ENCODE measurements at regions not wholly inside any gene's neighbourhood (a gene's known extent, or its start where the extent isn't known, plus 50 kb on each side); places are given as distances from the start of the nearest gene placed in this dataset.
"Not testable (repeated sequence)": the region's sequence is repeated elsewhere in the genome, so short reads cannot be mapped to it uniquely, and the experiment has no call there.

DNA sequence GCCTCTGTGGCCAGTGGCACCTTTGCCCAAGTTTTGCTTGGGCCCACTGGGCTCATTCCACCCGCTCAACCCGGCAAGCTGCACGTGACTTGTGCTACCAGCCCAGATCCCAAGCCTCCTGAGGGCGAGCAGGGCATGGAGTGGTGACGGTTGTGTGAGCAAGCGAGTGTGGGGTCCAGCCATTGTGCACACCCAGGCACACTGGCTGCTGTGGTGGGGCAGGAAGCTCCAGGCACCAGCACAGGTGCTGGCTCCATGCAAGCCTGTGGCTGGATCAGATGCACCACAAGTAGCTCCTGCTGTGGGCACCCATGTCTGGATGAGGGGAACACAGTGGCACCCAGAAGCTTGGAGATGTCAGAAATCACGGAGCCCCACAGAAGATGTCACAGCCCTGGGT, 557.0 kb upstream of the GNPDA2 start:
- ATAC-seq (no peak), DNase-seq (ENCODE audit: low spot score) (no peak)

DNA sequence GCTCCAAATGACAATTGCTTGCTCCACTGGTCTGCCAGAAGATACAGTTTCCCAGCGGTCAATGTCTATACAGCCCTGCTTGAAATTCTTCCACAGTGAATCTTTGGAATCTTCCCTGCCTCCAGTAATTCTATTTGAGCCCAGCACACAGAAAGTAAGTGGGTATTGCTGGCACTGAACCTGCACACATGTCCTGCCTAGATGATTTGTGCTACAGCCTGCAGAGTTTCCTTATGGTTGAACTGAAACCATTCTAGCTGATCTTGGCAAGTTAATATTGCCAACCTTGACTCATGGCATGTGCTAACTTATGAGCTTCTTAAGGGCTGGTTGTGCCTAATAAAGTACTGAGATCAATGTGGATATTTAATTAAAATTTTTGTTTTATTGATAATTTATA, 553.8 kb upstream of the GNPDA2 start:
- ATAC-seq (no peak), DNase-seq (ENCODE audit: low spot score) (no peak)

DNA sequence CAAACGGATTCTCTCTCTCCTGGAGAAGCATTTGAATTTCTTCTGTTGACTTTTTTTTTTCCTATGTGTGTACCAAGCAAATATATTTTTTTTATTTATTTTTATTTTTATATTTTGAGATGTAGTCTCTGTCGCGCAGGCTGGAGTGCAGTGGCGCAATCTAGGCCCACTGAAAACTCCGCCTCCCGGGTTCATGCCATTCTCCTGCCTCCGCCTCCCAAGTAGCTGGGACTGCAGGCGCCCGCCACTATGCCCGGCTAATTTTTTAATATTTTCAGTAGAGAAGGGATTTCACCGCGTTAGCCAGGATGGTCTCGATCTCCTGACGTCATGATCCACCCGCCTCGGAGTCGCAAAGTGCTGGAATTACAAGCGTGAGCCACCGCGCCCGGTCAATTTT, 549.5 kb upstream of the GNPDA2 start:
- ATAC-seq = no peak
- no peak for DNase-seq (ENCODE audit: low spot score)

DNA sequence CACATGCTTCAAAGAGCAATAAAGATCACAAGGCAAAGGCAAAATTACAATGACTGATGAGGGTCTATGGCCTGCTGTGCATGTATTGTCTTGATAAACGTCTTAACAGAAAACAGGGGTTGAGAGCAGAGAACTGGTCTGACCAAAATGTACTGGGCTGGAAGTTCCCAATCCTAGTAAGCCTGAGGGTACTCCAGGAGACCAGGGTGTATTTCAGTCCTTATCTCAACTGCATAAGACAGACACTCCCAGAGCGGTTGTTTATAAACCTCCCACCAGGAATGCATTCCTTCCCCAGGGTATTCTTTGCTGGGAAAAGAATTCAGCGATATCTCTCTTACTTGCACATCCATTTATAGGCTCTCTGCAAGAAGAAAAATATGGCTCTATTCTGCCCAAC, 521.8 kb upstream of the GNPDA2 start:
- not testable (repeated sequence) for DNase-seq (ENCODE audit: low spot score); ATAC-seq

DNA sequence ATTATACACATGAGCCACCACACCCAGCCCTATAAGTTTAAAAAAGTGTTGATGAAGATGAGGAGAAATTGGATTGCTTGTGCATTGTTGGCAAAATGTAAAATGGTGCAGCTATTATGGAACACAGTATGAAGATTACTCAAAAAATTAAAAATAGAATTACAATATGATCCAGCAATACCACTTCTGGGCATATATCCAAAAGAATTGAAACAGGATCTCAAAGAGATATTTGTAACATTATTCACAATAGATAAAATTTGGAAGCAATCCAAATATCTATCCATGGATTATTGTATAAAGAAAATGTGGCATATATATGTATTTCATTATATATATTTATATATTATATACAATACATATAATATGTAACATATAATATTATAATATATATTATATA, 515.6 kb upstream of the GNPDA2 start:
- no peak for ATAC-seq
- no peak for DNase-seq (ENCODE audit: low spot score)

DNA sequence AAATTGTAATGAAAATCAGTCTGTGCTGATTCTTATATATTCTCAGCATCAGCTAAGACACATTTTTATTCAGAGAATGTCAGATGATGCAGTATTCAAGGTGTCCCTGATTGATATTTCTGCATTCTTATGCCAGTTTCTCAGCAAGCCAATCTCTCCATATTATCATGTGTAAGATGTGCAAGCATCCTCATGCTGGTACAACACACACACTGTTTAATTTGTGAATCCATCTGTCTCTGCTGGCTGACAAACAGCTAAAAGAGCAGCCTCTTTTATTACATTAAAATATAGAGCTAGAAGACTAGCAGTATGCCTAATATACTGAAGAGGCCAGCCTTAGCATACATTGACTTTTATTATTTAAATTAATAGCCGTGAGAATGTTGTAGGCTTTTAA, 502.9 kb upstream of the GNPDA2 start:
- ATAC-seq = no peak

DNA sequence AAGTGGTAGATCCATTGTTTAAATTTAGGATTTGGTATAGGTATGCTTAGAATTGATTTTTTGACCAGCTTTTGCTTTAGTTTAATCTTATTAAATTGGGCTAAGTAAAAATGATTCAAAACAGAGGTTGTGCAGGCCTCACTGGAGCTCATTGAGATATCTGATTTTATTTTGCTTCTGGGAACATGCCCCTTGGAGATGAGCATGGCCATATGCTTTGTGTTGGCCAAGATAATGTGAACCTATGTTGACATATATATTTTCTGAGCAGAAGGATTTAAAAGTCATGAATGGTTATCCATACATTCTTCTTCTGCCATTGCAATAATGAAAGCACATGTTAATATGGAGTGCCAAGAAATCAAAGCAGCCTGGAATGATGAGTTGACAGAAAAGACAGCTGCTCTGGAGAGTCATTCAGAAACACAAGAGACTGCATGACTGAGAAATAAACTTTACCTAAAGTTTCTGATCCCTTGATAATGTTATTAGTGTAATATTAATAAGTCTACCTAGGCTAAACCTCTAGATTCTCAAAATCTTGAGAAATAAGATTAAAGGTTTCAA, 489.7 kb upstream of the GNPDA2 start:
- no peak for DNase-seq (ENCODE audit: low spot score)
- ATAC-seq = no peak

More for the DNA sequence above, 502.9 kb upstream of the GNPDA2 start:
- no peak for DNase-seq (ENCODE audit: low spot score)

DNA sequence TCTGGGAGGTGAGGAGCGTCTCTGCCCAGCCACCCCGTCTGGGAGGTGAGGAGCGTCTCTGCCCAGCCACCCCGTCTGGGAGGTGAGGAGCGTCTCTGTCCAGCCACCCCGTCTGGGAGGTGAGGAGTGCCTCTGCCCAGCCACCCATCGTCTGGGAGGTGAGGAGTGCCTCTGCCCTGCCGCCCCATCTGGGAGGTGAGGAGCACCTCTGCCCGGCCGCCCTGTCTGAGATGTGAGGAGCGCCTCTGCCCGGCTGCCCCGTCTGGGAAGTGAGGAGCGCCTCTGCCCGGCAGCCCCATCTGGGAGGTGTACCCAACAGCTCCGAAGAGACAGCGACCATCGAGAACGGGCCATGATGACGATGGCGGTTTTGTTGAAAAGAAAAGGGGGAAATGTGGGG, 482.1 kb upstream of the GNPDA2 start:
- ATAC-seq; DNase-seq (ENCODE audit: low spot score): not testable (repeated sequence)

DNA sequence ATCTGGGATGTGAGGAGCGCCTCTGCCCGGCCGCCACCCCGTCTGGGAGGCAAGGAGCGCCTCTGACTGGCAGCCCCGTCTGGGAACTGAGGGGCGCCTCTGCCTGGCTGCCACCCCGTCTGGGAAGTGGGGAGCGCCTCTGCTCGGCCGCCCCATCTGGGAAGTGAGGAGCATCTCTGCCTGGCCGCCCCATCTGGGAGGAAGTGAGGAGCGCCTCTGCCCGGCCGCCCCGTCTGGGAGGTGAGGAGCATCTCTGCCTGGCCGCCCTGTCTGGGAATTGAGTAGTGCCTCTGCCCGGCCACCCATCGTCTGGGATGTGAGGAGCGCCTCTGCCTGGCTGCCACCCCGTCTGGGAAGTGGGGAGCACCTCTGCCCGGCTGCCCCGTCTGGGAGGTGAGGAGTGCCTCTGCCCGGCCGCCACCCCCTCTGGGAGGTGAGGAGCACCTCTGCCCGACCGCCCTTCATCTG, 481.5 kb upstream of the GNPDA2 start:
- peak; percentile 40 for DNase-seq (ENCODE audit: low spot score)
- ATAC-seq = not testable (repeated sequence)

DNA sequence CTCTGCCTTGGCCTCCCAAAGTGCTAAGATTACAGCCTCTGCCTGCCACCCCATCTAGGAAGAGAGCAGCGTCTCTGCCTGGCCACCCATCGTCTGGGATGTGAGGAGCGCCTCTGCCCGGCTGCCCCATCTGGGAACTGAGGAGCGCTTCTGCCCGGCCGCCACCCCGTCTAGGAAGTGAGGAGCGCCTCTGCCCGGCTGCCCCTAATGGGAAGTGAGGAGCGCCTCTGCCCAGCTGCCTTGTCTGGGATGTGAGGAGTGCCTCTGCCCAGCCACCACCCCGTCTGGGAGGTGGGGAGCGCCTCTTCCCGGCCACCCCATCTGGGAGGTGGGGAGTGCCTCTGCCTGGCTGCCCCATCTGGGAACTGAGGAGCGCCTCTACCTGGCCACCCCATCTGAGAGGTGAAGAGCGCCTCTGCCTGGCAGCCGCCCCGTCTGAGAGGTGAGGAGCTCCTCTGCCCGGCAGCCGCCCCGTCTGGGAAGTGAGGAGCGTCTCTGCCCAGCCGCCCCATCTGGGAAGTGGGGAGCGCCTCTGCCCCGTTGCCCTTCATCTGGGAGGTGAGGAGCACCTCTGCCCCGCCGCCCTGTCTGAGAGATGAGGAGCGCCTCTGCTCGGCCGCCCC, 481.0 kb upstream of the GNPDA2 start:
- not testable (repeated sequence) for ATAC-seq; DNase-seq (ENCODE audit: low spot score)

DNA sequence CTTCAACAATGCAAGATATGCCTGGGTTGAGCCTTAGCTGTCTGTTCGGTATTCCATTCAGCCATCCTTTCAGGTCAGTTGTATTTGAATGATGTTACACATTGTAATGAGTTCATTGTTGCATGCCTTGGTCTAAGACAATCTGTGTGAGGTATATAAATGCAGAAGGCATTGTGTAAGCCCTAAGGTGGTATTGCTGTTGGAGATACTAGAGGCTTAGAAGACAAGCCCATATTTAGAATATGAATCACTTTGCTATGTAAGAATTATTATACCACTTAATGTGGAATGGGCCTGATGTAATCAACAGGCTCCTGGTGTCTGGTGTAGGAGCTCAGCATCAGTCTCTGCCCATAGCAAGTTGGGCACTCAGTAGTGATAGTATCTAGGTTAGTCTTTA, 473.4 kb upstream of the GNPDA2 start:
- DNase-seq (ENCODE audit: low spot score) = no peak
- ATAC-seq = no peak

DNA sequence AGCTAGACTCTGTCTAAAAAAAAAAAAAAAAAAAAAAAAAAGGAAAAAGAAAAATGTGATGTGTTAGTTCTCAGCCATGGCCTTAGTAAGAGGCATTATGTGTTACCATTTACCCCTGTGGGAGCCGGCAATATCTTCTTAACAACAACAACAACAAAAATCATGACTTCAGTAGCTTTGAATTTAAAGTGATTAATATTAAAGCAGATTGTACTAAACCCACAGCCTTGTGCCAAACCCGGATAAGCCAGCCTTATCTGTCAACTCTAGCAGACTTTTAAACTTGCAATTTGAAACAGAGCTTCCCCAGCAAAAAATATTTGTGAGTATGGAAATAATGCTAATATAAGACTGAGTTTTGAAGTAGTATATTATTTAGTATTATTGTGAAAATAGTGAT, 462.1 kb upstream of the GNPDA2 start:
- no peak for DNase-seq (ENCODE audit: low spot score)
- no peak for ATAC-seq

DNA sequence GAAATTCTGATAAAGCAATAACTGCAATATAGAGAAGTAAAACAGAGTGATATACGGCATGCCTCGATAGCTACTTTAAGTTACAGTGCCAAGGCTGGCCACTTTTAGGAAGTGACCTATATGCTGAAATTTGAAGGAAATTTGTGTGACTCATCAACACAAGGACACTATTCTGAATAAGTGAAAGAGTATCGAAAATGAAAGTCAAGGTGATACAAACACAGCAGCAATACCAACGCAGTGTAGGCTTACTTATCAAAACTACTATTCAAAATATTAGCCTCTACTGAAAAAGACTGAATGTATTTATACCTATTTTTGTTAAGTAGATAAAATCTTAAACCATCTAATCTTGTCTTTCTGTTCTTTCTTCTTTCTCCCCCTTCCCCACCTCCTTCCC, 459.9 kb upstream of the GNPDA2 start:
- no peak for ATAC-seq
- DNase-seq (ENCODE audit: low spot score) = no peak

DNA sequence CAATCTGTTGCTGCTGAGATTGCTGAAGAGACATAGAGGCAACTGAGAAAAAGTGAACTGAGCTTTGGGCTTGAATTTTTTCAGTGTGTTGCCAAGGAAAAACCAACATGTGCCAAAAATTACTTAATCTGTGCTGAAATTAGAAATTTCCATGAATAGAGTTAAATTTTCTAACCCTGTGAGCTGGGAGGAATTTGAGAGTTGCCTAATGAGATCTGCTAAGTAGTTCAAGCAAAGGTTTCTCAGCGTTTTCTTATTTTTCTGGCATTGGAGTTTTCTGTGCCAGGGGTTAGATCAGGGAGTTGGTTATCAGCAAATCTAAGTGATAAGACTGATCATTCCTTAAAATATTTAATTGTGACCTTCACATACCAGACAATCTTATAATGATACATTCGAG, 457.5 kb upstream of the GNPDA2 start:
- ATAC-seq (no peak), DNase-seq (ENCODE audit: low spot score) (no peak)

DNA sequence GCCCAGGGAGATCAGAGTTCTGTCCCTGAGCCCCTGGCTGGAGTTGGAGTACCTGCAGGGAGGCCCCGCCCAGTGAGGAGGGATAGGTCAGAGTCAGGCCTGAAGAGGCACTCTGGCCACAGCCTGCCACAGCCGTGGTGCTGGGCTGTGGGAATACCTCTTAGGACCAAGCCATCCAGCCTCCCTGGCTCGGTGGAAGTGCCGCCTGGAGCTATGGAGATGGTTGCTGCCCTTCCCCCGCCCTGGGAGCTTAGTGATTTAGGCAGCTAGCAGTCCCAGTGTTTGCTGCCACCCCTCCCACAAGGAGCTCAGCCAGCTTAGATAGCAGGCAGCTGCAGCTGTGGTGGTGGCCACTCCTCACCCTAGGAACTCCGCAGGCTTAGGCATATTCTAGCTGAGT, 446.3 kb upstream of the GNPDA2 start:
- ATAC-seq (no peak), DNase-seq (ENCODE audit: low spot score) (no peak)

DNA sequence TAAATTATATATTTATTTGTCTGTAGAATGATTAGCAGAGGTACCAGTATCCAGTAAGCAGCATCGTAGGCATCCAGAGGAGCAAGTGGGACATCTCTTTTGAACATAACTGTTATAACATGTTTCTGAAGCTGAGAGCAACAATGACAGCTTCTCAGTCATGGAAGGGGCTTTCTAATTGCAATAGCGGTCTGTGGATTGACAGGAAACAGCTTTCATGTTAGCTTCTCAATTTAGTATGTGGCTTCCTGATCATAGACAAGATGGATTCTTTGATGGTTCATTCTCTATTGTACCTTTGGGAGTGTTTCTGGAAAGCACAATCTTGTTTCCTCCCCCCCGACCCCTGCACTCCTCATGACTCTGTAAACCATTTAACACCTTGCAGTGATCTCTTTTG, 434.6 kb upstream of the GNPDA2 start:
- ATAC-seq = no peak
- no peak for DNase-seq (ENCODE audit: low spot score)

DNA sequence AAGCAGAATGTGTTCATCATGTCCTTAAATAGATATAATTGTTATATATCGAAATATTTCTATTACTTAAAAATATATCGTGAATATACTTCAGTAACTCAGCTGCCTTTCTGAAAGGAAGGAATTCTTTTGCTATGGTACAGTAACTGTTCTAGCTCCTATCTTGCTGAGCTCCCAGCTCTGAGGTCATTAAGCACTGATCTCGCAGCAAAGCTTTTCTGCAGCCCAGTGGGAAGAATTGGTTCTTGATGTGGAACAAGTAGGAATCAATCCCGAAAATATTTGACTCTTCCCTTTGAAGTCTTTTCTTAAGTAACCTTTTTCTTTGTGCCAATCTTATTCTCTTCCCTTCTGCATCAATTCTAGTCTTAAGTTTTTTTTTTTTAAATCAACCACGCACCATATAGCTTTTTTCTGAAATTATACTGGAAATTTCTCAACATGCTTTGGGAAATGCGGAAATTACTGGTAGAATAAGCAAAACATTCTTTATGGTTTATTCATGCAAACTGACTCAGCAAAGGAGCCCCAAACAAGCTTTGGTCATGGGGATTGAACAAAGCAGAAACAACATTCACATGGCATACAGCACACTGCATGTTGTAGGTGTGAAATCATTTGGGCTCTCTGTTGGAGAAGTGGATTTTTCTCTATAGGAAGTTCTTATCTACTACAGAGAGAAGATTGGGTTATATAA, 428.9 kb upstream of the GNPDA2 start:
- ATAC-seq (no peak), DNase-seq (ENCODE audit: low spot score) (no peak)

DNA sequence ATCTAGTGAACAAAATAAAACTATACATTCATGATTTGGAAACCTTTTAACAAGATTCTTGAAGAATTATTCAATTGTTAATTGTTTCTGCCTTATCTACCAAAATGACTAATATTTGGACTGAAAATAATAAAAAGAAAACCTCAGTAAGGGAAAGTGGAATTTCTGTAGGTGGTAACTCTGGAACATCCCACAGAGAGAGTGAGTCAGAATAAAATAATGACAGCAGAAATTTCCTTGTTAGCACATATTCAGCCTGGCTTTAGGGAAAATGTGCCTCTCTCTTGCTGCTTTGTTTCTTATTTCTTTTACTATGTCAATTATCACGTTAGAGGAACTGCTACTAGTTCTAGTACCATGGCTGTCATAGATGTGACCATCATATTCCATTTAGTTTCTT, 421.5 kb upstream of the GNPDA2 start:
- DNase-seq (ENCODE audit: low spot score) = no peak
- no peak for ATAC-seq

DNA sequence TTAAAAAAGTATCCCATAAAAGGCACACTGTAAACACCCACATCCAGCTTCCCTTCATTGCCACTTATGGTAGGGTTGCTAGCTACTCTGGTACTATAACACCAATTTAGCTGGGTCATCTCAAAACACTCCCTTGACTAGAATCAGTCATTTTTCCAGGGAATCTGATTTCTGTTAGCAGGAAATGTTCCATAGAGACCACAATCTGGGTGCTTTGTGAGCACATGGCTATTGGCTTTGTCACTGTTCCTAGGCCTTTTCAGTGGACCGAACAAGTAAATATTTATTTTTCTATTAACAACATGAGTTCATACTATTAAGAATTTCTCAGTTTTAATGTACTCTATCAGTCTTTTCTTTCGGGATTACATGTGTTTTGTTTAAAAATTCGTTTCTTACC, 404.7 kb upstream of the GNPDA2 start:
- DNase-seq (ENCODE audit: low spot score) (no peak), ATAC-seq (no peak)

DNA sequence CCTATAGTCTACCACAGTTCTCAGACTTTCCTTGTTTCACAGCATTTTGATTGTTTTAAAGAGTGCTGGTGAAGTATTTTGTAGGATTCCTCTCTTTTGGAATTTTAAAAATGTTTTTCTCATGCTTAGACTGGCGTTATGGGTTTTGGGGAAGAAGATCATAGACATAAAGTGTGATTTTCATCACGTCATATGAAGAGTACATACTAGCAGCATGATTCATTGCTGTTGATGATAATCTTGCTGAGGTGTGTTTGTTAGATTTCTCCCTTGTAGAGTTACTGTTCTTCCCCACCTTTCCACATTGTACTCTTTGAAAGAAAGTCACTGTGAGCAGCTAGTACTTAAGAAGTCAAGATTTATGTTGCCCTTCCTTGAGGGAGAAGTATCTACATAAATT, 396.1 kb upstream of the GNPDA2 start:
- DNase-seq (ENCODE audit: low spot score) (no peak), ATAC-seq (no peak)

DNA sequence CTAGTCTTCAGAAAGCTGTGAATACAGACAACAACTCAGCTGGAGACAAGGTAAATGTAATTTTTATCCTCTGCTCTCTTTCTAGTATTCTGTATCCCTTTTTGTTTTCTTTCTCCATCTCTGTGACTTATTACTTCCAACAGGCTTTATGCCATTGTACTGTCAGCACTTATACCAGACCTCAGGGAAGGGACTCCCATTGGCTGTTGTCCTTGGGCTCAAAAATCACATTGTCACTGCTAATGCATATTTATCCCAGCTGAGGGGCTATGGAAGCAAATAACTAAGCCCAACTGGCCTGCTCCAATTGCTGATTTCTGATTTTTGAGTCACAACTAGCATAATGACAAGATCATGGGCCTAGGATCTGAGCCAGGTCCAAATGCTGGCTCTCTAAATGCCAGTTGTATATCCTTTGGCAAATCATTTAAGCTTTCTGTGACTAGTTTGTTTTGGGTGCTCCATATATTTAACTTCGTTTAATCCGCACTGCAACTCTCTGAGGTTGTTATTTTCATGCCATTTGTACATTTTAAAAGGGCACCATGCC, 395.1 kb upstream of the GNPDA2 start:
- ATAC-seq (no peak), DNase-seq (ENCODE audit: low spot score) (no peak)

DNA sequence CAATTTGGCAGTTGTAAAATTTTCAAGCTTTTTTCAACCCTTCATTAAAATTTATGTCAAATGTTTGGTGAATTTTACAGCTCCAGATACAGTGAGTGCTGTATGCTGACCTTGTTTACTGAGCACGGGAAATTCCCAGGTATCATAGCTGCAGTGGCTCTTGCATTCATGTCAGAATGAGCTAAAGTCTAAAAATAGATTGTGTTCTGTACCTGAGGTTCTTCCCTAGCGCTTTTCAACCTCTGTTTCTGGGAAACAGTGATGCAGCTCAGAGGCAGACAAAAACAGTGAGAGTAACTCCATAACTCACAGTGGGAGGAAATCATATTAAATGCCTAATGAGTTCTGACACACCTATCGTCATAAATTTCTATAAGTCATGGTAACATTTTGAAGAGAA, 393.8 kb upstream of the GNPDA2 start:
- DNase-seq (ENCODE audit: low spot score) = no peak

More for the DNA sequence above, 393.8 kb upstream of the GNPDA2 start:
- ATAC-seq = no peak

All from left lobe of liver (tissue), 2 donors.